ENCODE measurements at regions not wholly inside any gene's neighbourhood (a gene's known extent, or its start where the extent isn't known, plus 50 kb on each side); places are given as distances from the start of the nearest gene placed in this dataset.

DNA sequence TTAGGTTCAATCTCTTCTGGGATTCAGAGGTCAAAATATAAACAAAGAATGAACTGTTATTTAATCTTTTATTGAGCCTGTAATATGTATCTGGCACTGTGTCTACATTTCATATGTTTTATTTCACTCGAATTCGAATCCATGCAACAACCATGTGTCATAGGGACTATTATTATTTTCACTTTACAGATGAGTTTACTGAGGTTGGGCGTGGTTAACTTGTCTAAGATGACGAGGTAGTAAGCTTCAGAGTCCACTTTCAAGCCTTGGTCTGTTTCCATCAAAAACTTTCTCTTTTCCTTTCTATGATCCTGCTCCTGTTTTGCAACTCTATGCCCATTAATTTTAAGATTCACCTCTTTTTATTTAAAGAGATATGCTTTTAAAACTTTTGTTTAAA lies 55.2 kb upstream of the DMAC1 start:
- no peak for DNase-seq (ENCODE audit: low read depth, low spot score)
- Histone ChIP-seq H3K27ac (no peak overlapping the region), H3K36me3 (ENCODE audit: insufficient read depth, low read length) (no peaks in the 10 kb centered on the region), H3K4me3 (no peak overlapping the region), H3K9me3 (ENCODE audit: low read depth, low read length) (no peaks in the 10 kb centered on the region), H3K9ac (ENCODE audit: insufficient read length) (no peak overlapping the region)
- TF ChIP-seq FOXP2 (optimal IDR thresholded peaks at IDR 0.05; ENCODE audit: control extremely low read depth, extremely low read length, insufficient read depth) (no peak), POLR2AphosphoS5 (IDR thresholded peaks at IDR 0.05; ENCODE audit: borderline replicate concordance, low read depth, low read length) (no peak), EZH2 (IDR thresholded peaks at IDR 0.05) (no peak)
